ENCODE measurements at regions not wholly inside any gene's neighbourhood (a gene's known extent, or its start where the extent isn't known, plus 50 kb on each side); places are given as distances from the start of the nearest gene placed in this dataset.

DNA sequence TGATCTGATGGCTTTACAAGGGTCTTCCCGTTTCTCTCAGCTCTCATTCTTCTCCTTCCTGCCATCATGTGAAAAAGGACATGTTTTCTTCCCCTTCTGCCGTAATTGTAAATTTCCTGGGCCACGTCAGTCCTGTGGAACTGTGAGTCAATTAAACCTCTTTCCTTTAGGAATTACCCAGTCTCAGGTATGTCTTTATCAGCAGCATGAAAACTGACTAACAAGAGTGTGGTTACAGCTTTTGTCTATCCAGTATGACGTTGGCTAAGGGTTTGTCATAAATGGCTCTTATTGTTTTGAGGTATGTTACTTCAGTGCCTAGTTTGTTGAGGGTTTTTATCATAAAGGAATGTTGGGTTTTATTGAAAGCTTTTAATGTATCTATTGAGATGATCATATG lies 501.6 kb downstream of the CAAP1 start:
- TF ChIP-seq, protein P1, sequence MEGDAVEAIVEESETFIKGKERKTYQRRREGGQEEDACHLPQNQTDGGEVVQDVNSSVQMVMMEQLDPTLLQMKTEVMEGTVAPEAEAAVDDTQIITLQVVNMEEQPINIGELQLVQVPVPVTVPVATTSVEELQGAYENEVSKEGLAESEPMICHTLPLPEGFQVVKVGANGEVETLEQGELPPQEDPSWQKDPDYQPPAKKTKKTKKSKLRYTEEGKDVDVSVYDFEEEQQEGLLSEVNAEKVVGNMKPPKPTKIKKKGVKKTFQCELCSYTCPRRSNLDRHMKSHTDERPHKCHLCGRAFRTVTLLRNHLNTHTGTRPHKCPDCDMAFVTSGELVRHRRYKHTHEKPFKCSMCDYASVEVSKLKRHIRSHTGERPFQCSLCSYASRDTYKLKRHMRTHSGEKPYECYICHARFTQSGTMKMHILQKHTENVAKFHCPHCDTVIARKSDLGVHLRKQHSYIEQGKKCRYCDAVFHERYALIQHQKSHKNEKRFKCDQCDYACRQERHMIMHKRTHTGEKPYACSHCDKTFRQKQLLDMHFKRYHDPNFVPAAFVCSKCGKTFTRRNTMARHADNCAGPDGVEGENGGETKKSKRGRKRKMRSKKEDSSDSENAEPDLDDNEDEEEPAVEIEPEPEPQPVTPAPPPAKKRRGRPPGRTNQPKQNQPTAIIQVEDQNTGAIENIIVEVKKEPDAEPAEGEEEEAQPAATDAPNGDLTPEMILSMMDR (IDR thresholded peaks at IDR 0.05), result no peak
- no peak for TF ChIP-seq POLR2A (IDR thresholded peaks at IDR 0.05)

Measured in testis (tissue), 2 donors.